Kidney tubule cell (primary cell): ENCODE measurements at regions not wholly inside any gene's neighbourhood (a gene's known extent, or its start where the extent isn't known, plus 50 kb on each side); places are given as distances from the start of the nearest gene placed in this dataset.

ENCODE experiments used
- DNase-seq: peaks from one replicate; pipeline ENCODE4 v3.0.0-alpha.2; 2018; ENCODE audit warnings: low spot score

DNA sequence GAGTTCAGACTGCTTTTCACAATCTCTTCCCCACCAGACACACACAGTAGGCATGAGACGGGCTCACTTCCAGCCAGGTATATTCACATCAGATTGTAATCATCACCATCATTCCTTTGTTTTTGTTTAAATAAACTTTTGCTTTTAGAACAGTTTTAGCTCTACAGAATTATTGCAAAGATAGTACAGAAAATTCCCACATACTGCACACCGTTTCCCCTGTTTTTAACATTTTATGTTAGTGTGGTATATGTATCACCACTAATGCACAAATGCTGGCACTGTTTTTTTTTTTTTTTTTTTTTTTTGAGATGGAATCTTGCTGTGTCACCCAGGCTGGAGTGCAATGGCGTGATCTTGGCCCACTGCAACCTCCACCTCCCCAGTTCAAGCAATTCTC lies 83.3 kb upstream of the ANO1 start:
- no peak for DNase-seq

DNA sequence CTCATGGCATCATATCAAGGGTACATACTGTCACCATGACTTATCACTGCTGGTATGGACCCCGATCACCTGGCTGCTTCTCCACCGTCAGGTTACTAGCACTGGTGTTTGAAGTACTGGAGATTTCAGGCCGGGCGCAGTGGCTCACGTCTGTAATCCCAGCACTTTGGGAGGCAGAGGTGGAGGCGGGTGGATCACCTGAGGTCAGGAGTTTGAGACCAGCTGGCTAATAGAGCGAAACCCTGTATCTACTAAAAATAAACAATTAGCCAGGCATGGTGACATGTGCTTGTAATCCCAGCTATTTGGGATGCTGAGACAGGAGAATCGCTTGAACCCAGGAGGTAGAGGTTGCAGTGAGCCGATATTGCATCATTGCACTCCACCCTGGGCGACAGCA lies 82.4 kb upstream of the ANO1 start:
- no peak for DNase-seq

- no peak for DNase-seq
Measured at GRCh38 chr11:69996451-69996850, 81.7 kb upstream of the ANO1 start.

- no peak for DNase-seq
Measured at GRCh38 chr11:69997352-69997751, 80.8 kb upstream of the ANO1 start.

DNA sequence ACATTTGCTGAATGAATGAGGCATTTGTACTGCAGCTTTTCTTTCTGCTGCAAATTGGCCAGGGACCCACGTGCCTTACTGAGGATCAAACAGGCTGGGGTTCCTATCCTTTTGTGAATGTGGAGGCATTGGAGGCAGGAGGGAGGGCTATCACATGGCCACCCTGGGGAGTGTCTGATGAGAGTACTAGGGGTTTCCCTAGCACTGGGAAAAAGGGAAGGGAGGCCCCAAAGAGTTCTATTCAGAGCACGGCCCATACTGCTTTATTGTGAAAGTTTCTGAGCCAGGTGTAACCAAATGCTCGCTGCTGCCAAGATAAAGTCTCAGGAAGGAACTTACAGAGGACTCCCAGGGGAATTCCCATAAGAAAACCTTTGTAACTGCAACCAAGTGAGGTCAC lies 78.4 kb upstream of the ANO1 start:
- no peak for DNase-seq

DNA sequence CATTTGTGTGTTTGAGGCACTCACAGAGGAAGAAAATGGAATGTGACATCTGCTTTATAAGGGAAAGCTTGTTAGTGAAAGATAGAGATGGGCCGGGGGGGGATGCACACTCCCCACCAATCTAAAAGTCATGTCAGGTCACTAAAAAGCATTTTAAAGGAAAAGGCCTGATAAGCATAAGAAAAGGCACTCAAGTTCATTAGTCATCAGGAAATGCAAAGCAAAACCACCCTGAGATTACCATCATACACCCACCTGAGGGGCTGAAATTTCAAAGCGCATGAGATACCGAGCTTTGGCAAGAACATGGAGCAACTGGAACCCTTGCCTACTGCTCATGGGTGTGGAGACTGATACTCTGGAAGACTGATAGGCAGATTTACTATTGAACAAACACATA lies 77.9 kb upstream of the ANO1 start:
- no peak for DNase-seq

DNA sequence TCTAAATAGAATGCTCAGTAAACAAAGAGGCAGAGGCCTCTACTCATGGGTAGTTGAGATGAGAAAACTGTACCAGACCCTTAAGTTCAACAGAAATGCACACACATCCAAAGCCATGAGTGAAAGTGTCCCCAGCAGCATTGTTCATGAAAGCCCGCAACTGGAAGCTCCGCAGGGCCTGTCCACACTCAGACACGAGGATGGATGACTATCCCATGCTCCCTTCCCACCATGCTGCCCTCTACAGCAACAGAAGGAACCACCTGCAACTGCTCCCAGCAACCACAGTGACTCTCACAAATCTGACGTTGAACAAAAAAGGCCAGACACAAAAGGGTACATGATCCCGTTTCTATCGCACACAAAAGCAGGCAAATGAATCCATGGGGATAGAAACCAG lies 76.9 kb upstream of the ANO1 start:
- DNase-seq = no peak

DNA sequence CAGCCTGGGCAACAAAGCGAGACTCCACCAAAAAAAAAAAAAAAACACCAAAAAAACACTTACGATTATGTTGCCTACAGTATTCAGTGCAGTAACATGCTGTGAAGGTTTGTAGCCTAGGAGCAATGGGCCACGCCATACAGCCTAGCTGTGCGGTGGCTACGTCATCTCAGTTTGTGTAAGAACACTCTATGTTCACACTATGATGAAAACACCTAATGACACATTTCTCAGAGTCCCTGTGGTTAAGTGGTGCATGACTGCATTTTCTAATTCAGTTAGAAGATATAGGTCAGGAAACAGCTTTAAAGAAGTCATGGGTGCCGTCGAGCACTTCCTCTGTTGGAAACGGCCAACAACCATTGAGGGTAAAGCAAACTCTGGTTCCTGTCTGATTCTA lies 75.7 kb upstream of the ANO1 start:
- no peak for DNase-seq

- no peak for DNase-seq
Measured at GRCh38 chr11:70005107-70005818, 72.9 kb upstream of the ANO1 start.

DNA sequence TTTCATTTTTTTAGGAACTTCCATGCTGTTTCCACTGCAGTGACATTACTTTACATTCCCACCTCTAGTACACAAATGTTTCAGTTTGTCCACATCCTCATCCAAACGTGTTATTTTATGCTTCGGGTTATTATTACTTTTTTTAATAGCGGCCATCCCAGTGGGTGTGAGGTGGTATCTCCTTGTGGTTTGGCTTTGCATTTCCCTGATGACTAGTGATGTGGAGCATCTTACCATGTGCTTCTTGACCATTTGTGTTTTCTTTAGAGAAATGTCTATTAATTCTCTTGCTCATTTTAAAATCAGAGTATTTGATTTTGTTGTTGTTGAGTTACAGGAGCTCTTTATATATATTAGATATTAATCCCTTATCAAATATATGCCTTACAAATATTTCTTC lies 70.3 kb upstream of the ANO1 start:
- DNase-seq = no peak

GRCh38 chr11:70010774-70011173 lies 67.3 kb upstream of the ANO1 start:
- no peak for DNase-seq

DNA sequence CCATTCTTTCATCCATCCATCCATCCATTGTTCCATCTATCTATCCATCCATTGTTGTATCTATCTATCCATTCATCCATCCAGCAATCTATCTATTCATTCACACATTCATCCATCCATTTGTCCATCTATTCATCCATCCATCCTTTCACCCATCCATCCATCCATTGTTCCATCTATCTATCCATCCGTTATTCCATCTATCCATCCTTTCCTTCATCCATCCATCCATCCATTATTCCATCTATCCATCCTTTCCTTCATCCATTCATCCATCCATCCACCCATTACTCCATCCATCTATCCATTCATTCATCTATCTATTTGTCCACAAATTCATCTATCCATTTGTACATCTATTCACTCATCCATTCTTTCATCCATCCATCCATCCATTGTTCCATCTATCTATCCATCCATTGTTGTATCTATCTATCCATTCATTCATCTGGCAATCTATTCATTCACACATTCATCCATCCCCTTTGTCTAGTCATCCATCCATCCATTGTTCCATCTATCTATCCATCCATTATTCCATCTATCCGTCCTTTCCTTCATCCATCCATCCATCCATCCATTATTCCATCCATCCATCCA lies 65.9 kb upstream of the ANO1 start:
- DNase-seq = no peak

DNA sequence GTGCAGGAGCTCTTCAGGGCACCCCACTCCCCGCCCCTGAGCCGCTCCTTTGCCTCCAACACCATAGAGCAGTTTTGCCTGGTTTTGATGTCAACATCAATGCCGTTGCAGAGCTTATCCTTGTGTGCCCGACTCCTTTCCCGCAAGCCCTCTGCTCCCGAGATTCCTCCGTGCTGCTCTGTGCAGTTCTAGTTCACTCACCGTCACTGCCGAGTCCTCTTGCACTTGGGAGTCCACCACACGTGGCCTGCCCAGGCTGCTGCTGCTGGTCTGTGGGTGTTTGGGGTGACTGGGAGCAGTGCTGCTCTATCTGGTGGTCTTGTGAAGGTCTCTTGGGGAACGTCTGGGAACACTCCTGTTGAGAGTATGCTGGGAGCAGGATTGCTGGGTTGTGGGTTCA lies 63.8 kb upstream of the ANO1 start:
- no peak for DNase-seq

- peak; percentile 37 for DNase-seq
Measured at GRCh38 chr11:70016666-70017367, 61.3 kb upstream of the ANO1 start.

DNA sequence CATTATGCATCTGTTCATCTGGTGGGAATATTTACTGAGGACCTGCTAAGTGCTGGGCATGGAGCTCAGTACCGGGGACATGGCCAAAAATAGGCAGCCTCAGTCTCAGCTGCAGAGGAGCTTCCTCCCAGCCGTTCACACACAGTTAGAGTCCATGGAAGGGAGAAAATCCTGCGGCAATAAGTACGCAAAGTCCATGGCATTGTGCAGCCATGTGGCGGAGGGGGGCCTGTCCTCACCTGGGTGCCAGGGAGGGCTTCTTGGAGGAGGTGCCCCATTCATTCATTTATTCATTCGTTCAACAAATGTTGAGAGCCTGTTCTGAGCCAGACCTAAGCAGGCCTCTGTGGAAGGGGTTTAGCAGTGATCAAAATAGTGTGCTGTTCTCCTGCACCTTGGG lies 59.3 kb upstream of the ANO1 start:
- no peak for DNase-seq

DNA sequence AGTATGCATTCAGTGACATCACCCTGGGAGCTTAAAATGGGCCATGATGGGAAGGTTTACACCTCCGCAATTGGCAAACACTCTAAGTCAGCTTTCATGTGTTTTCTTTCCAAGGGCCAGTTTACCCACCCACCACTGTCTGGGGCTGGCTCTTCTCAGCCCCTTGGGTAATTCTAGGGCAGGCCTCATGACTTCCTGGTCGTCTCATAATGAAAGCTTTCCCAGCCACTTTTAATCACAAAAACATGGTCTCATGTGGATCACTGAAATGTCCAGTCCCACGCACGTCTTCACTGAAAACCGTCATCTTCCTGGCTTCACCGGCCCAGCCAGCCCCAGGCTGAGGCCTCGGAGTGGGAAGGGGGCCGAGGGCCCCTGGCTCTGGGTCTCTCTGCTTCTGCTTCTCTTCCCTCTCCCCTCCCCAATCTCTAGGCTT lies 58.5 kb upstream of the ANO1 start:
- DNase-seq = no peak

DNA sequence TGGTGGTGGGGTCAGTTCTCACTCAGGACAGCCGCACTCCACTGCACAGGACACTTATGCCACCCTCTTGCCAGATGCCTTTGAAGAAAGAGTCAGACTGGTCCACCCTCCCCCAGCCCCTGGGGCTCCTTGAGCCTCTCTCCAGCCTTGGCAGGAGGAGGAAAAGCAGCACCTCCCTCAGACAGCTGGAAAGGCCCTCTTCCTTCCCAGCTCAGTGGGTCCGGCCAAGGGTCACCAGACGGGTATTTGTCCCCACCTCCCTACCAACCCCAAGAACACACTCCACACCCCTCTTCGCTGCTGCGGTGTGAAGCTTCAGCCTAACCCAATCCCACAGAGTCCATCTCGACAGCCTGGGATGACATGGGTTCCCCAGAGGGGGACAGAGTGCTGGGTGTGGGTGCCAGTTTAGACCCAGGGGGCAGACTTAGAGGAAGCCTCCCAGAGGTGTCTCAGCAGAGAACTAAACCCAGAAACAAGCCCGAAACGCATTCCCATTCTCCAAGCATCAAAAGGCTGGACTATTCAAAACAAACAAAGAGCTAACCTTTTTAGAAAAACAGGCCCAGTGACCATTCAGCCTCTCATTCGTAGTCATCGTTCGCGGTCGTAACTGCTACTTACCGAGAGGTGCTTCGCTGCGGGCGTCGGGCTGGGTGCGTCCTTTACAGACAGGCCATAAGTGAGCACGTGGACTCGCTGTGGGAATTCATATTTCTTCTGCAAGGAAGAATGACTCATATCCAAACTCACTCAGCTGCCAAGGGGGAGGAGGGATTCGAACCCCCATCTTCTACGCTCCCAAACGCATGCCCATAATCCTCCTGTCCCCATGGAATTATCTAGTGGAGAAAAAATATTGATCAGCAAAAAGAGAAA lies 57.5 kb upstream of the ANO1 start:
- no peak for DNase-seq

DNA sequence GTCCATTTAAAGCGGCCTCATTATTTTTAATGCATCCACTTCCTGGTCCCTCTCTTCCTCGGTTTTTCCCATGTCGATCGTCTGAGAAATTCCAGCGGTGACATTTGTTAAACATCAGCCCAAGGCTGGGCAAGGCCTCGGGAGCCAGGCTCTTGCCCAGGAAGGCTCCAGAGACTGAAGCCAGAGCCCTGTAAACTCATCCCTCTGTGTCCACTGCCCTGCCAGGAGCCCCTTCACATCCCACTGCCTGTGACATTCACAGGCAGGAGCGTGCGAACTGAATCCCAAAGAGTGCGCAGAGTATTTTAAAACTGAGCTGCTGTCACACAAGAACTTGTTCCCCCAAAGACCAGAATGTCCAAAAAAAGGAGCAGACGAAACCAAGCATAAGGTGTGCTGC lies 56.5 kb upstream of the ANO1 start:
- DNase-seq = no peak

DNA sequence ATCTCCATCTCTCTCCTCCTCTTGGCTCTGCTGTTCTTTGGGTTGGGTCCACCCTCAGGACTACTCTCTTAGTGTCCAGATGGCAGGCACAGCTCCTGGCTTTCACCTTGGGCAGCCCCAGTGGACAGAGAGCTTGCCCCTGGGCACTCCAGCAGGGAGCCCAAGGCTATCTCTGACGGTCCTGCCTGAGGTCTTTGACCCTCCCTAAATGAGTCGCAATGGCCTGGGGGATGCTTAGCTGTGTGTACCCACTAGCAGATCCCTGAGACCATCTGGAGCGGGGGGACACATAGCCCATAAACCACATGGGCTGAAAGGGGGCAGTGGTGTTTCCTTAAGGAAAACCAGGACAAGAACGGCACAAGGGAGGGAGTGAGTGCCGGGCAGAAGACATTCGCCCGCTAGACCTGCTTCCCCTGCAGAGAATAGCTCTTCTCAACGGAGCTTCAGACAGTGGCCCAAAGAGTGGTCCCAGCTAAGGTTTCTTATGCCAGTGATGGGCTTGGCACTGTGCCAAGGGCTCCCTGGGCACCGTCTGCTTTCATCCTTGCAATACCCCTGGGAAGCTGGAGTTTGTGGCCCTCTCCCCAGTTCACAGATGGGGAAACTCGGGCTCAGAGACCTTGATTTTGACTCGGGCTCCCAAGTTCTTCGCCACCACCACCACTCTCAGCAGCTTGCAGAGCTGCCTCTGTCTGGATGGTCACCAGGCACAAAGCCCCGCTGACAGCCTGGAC lies 53.9 kb upstream of the ANO1 start:
- DNase-seq = no peak

- DNase-seq = no peak
Measured at GRCh38 chr11:70024773-70025045, 53.4 kb upstream of the ANO1 start.

GRCh38 chr11:70025308-70025707 lies 52.8 kb upstream of the ANO1 start:
- DNase-seq = no peak

DNA sequence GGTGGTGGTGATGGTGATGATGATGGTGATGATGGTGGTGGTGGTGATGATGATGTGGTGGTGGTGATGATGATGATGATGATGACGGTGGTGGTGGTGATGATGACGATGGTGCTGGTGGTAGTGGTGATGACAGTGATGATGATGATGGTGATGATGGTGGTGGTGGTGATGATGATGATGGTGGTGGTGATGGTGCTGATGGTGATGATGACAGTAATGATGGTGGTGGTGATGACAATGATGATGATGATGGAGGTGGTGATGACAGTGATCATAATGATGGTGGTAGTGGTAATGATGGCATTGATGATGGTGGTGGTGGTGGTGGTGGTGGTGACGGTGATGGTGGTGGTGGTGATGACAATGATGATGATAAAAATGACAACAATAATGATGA lies 52.1 kb upstream of the ANO1 start:
- DNase-seq = no peak
